H9 (cell line): ENCODE measurements at regions not wholly inside any gene's neighbourhood (a gene's known extent, or its start where the extent isn't known, plus 50 kb on each side); places are given as distances from the start of the nearest gene placed in this dataset.

Source experiments
- DNase-seq: peaks from one replicate; pipeline ENCODE4 v3.0.0-alpha.2; 2017
- H2AFZ ChIP-seq: one replicate; pipeline ENCODE4 v1.6.1; 2013; ENCODE audit warnings: mild to moderate bottlenecking, low read length, control low read depth, moderate library complexity
- H2AK5ac ChIP-seq: 2 replicates; pipeline ENCODE4 v1.6.1; 2013; ENCODE audit warnings: low read length, control low read depth, mixed read lengths; ENCODE audit not compliant: insufficient read length
- H2BK120ac ChIP-seq: one replicate; pipeline ENCODE4 v1.6.1; 2013; ENCODE audit warnings: low read depth, mild to moderate bottlenecking, low read length, control low read depth, inconsistent platforms; ENCODE audit not compliant: poor library complexity, severe bottlenecking
- H2BK12ac ChIP-seq: 2 replicates; pipeline ENCODE4 v1.6.1; 2013; ENCODE audit warnings: low read length, control low read depth, mixed read lengths, low read depth; ENCODE audit not compliant: insufficient read length
- H2BK15ac ChIP-seq: 2 replicates; pipeline ENCODE4 v1.6.1; 2013; ENCODE audit warnings: low read depth, low read length, control low read depth
- H2BK20ac ChIP-seq: one replicate; pipeline ENCODE4 v1.6.1; 2013; ENCODE audit warnings: low read depth, mild to moderate bottlenecking, low read length, control low read depth, inconsistent platforms; ENCODE audit not compliant: poor library complexity, severe bottlenecking
- H2BK5ac ChIP-seq: 2 replicates; pipeline ENCODE4 v1.6.1; 2013; ENCODE audit warnings: low read length, control low read depth, mixed read lengths; ENCODE audit not compliant: insufficient read length
- H3K14ac ChIP-seq: 2 replicates; pipeline ENCODE4 v1.6.1; 2013; ENCODE audit warnings: low read length, control low read depth; ENCODE audit not compliant: insufficient read depth
- H3K18ac ChIP-seq: 2 replicates; pipeline ENCODE4 v1.6.1; 2013; ENCODE audit warnings: low read depth, mild to moderate bottlenecking, mixed read lengths, low read length, control low read depth; ENCODE audit not compliant: insufficient read length
- H3K23ac ChIP-seq: 2 replicates; pipeline ENCODE4 v1.6.1; 2013; ENCODE audit warnings: low read length, control low read depth, mixed read lengths, low read depth; ENCODE audit not compliant: insufficient read length
- H3K23me2 ChIP-seq: 2 replicates; pipeline ENCODE4 v1.6.1; 2013; ENCODE audit warnings: low read depth, mild to moderate bottlenecking, mixed read lengths, low read length, control low read depth; ENCODE audit not compliant: insufficient read length, poor library complexity, severe bottlenecking
- H3K27ac ChIP-seq: 2 replicates; pipeline ENCODE4 v1.5.1; 2013; ENCODE audit warnings: low read length, control low read depth, mixed read lengths, low read depth; ENCODE audit not compliant: insufficient read length
- H3K27me3 ChIP-seq: 2 replicates; pipeline ENCODE4 v1.6.1; 2013; ENCODE audit warnings: low read length, control low read depth, inconsistent platforms; ENCODE audit not compliant: insufficient read depth
- H3K4ac ChIP-seq: 2 replicates; pipeline ENCODE4 v1.6.1; 2013; ENCODE audit warnings: low read depth, mild to moderate bottlenecking, control low read depth, inconsistent platforms, low read length, moderate library complexity
- H3K4me1 ChIP-seq: 2 replicates; pipeline ENCODE4 v1.6.1; 2013; ENCODE audit warnings: low read length, control low read depth, inconsistent platforms; ENCODE audit not compliant: insufficient read depth
- H3K4me2 ChIP-seq: 2 replicates; pipeline ENCODE4 v1.6.1; 2013; ENCODE audit warnings: low read length, control low read depth, mixed read lengths; ENCODE audit not compliant: insufficient read length, insufficient read depth
- H3K56ac ChIP-seq: 2 replicates; pipeline ENCODE4 v1.6.1; 2013; ENCODE audit warnings: low read depth, mild to moderate bottlenecking, mixed read lengths, low read length, control low read depth; ENCODE audit not compliant: insufficient read length
- H3K79me1 ChIP-seq: 2 replicates; pipeline ENCODE4 v1.6.1; 2013; ENCODE audit warnings: low read depth, mild to moderate bottlenecking, moderate library complexity, low read length, control low read depth, inconsistent platforms; ENCODE audit not compliant: insufficient read depth, poor library complexity, severe bottlenecking
- H3K79me2 ChIP-seq: 2 replicates; pipeline ENCODE4 v1.6.1; 2013; ENCODE audit warnings: low read length, control low read depth, inconsistent platforms; ENCODE audit not compliant: insufficient read depth
- H3K9ac ChIP-seq: 2 replicates; pipeline ENCODE4 v1.6.1; 2013; ENCODE audit warnings: low read length, control low read depth, mixed read lengths; ENCODE audit not compliant: insufficient read length; ENCODE audit errors: extremely low read depth
- H3K9me3 ChIP-seq: one replicate; pipeline ENCODE4 v1.6.1; 2013; ENCODE audit warnings: low read depth, low read length, inconsistent platforms; ENCODE audit not compliant: control insufficient read depth
- H3T11ph ChIP-seq: one replicate; pipeline ENCODE4 v1.6.1; 2013; ENCODE audit warnings: mild to moderate bottlenecking, low read length, control low read depth, inconsistent platforms
- H4K20me1 ChIP-seq: one replicate; pipeline ENCODE4 v1.6.1; 2013; ENCODE audit not compliant: control insufficient read depth, insufficient read length, insufficient read depth
- H4K5ac ChIP-seq: 2 replicates; pipeline ENCODE4 v1.6.1; 2013; ENCODE audit warnings: low read depth, mild to moderate bottlenecking, mixed read lengths, low read length, control low read depth; ENCODE audit not compliant: insufficient read length
- H4K8ac ChIP-seq: replicated peaks from 2 replicates; pipeline ENCODE4 v1.6.1; 2013; ENCODE audit warnings: low read length, control low read depth, mixed read lengths, low read depth; ENCODE audit not compliant: insufficient read length
- H4K91ac ChIP-seq: 2 replicates; pipeline ENCODE4 v1.6.1; 2013; ENCODE audit warnings: low read depth, mild to moderate bottlenecking, moderate library complexity, mixed read lengths, low read length, control low read depth; ENCODE audit not compliant: insufficient read length
- H3K27ac Mint-ChIP-seq, 3 experiments: 2 replicates in 2 of 3; 3 replicates in 1 of 3; pipeline ENCODE4 v1.8.0; 2020 to 2021; ENCODE audit warnings: mixed read lengths in 3 of 3, mild to moderate bottlenecking in 1 of 3, moderate library complexity in 1 of 3
- H3K27me3 Mint-ChIP-seq: 2 replicates; pipeline ENCODE4 v1.8.0; 2021; ENCODE audit warnings: low read depth, mild to moderate bottlenecking, moderate library complexity, mixed read lengths
- H3K36me3 Mint-ChIP-seq, 3 experiments: 2 replicates in 2 of 3; 3 replicates in 1 of 3; pipeline ENCODE4 v1.8.0; 2020 to 2021; ENCODE audit warnings: low read depth in 3 of 3, mixed read lengths in 3 of 3; ENCODE audit not compliant: insufficient read depth in 1 of 3
- H3K4me1 Mint-ChIP-seq, 2 experiments: 2 replicates each; pipeline ENCODE4 v1.8.0; 2020; ENCODE audit warnings: mixed read lengths in 2 of 2
- H3K4me3 Mint-ChIP-seq, 2 experiments: 2 replicates in 1 of 2; 3 replicates in 1 of 2; pipeline ENCODE4 v1.8.0; 2020 to 2021; ENCODE audit warnings: mild to moderate bottlenecking in 2 of 2, mixed read lengths in 2 of 2, moderate library complexity in 1 of 2
- H3K9me3 Mint-ChIP-seq, 2 experiments: 2 replicates in 1 of 2; 3 replicates in 1 of 2; pipeline ENCODE4 v1.8.0; 2020; ENCODE audit warnings: mild to moderate bottlenecking in 2 of 2, mixed read lengths in 2 of 2, moderate library complexity in 1 of 2
- CTCF ChIP-seq: fragments of 200-600 bp; sonication (generic); conservative IDR thresholded peaks from 3 replicates; pipeline ENCODE4 v1.8.0; 2021; ENCODE audit warnings: antibody characterized with exemption, mild to moderate bottlenecking
- WGBS: extraction: QIAGEN DNeasy Blood & Tissue Kit; methylation state at CpG from one replicate; pipeline ENCODE4 v1.1.7; 2013; ENCODE audit warnings: missing lambda C conversion rate, low lambda C conversion rate, mixed read lengths; ENCODE audit not compliant: insufficient read length; ENCODE audit errors: extremely low coverage; 5-methylcytosine and 5-hydroxymethylcytosine counted together

- Mint-ChIP-seq H3K27me3 (peaks cover 4% of the 10 kb centered on the region; the same call in 1 of the 2 replicates), H3K4me3 (no peak overlapping the region), H3K27ac (no peak overlapping the region; a peak in 1 of 7 replicates), H3K36me3 (no peaks in the 10 kb centered on the region; a peak in 1 of 7 replicates), H3K4me1 (peaks cover 13 to 16% of the 10 kb centered on the region in 2 experiments), H3K9me3 (no peaks in the 10 kb centered on the region)
- no peak overlapping the region for H2AFZ ChIP-seq
- no peak for DNase-seq
- H3K79me1 ChIP-seq: no peaks in the 10 kb centered on the region
- no peak overlapping the region for H2BK120ac ChIP-seq
- H3T11ph ChIP-seq: no peak overlapping the region
- no peaks in the 10 kb centered on the region for H4K20me1 ChIP-seq
- H4K91ac ChIP-seq: no peak overlapping the region
- no peaks in the 10 kb centered on the region for H3K9me3 ChIP-seq
- no peak overlapping the region for H3K4ac ChIP-seq
- no peaks in the 10 kb centered on the region for H3K4me1 ChIP-seq
- no peak overlapping the region for H4K5ac ChIP-seq
- H3K79me2 ChIP-seq: no peaks in the 10 kb centered on the region
- H3K23me2 ChIP-seq: no peaks in the 10 kb centered on the region
- no peak overlapping the region for H2BK15ac ChIP-seq
- WGBS: no CpG with 5 or more reads among the region's 3 CpGs
- H2AK5ac ChIP-seq: no peak overlapping the region
- H3K27ac ChIP-seq: no peak overlapping the region
- no peaks in the 10 kb centered on the region for H3K27me3 ChIP-seq
- H4K8ac ChIP-seq: no peak overlapping the region
- H2BK12ac ChIP-seq: no peak overlapping the region
- H3K4me2 ChIP-seq: no peak overlapping the region
- H2BK5ac ChIP-seq: no peak overlapping the region
- TF ChIP-seq CTCF: no peak
- H3K23ac ChIP-seq: no peak overlapping the region
- H2BK20ac ChIP-seq: no peak overlapping the region
- no peak overlapping the region for H3K56ac ChIP-seq
- H3K18ac ChIP-seq: no peak overlapping the region
- H3K14ac ChIP-seq: no peak overlapping the region
- no peak overlapping the region for H3K9ac ChIP-seq
Measured at GRCh38 chr3:59486520-59486919, 436.7 kb upstream of the CFAP20DC start.
